ENCODE measurements at regions not wholly inside any gene's neighbourhood (a gene's known extent, or its start where the extent isn't known, plus 50 kb on each side); places are given as distances from the start of the nearest gene placed in this dataset.

DNA sequence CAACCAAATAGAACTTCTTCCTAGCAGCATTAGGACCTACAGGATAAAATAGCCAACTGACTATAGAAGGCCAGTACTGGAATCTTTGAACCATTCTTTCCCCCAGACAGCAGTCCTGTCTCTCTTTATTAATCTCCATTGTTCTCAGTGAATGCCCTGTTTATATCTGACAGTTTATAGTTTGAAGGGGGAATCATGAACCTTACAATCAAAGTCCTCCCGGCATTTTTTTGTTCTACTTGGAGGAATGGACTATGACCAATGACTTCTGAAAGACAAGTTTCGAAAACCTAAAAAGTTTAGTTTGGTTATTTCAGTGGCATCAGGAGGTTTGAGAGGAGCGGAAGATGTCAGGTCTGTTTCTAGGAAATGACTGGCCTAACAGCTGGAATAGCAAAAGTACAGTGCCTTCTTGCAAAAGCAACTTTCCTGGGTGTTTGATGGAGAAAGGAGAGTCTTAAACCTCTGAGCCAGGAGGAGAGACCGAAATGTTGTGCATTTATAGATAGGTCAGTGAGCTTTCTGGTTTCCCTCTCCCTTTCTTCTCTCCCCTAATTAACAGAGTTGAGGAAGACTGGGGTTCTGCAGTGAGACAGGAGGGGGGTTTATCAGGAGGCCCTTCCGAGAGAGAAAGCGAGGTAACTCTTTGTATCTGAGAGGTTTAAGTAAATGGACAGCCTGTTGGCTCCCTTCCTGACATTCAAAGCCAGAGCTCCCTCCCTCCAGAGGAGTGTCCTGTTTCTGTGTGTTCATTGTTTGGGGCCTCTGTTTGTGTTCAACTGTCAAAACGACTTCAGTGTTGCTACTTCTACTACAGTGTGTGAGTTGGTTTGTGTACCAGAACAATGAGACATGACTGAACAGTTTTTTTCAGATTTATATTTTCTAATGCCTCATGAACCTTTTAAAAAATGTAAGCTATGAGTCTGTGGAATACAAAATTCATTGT is 383.0 kb upstream of the RARB start:
- TF ChIP-seq, protein P1, sequence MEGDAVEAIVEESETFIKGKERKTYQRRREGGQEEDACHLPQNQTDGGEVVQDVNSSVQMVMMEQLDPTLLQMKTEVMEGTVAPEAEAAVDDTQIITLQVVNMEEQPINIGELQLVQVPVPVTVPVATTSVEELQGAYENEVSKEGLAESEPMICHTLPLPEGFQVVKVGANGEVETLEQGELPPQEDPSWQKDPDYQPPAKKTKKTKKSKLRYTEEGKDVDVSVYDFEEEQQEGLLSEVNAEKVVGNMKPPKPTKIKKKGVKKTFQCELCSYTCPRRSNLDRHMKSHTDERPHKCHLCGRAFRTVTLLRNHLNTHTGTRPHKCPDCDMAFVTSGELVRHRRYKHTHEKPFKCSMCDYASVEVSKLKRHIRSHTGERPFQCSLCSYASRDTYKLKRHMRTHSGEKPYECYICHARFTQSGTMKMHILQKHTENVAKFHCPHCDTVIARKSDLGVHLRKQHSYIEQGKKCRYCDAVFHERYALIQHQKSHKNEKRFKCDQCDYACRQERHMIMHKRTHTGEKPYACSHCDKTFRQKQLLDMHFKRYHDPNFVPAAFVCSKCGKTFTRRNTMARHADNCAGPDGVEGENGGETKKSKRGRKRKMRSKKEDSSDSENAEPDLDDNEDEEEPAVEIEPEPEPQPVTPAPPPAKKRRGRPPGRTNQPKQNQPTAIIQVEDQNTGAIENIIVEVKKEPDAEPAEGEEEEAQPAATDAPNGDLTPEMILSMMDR (tag by site-specific recombination; IDR thresholded peaks at IDR 0.05) = no peak
- TF ChIP-seq ZNF211 (tag by site-specific recombination; IDR thresholded peaks at IDR 0.05; ENCODE audit: low read depth) = no peak
- TF ChIP-seq, protein P2, sequence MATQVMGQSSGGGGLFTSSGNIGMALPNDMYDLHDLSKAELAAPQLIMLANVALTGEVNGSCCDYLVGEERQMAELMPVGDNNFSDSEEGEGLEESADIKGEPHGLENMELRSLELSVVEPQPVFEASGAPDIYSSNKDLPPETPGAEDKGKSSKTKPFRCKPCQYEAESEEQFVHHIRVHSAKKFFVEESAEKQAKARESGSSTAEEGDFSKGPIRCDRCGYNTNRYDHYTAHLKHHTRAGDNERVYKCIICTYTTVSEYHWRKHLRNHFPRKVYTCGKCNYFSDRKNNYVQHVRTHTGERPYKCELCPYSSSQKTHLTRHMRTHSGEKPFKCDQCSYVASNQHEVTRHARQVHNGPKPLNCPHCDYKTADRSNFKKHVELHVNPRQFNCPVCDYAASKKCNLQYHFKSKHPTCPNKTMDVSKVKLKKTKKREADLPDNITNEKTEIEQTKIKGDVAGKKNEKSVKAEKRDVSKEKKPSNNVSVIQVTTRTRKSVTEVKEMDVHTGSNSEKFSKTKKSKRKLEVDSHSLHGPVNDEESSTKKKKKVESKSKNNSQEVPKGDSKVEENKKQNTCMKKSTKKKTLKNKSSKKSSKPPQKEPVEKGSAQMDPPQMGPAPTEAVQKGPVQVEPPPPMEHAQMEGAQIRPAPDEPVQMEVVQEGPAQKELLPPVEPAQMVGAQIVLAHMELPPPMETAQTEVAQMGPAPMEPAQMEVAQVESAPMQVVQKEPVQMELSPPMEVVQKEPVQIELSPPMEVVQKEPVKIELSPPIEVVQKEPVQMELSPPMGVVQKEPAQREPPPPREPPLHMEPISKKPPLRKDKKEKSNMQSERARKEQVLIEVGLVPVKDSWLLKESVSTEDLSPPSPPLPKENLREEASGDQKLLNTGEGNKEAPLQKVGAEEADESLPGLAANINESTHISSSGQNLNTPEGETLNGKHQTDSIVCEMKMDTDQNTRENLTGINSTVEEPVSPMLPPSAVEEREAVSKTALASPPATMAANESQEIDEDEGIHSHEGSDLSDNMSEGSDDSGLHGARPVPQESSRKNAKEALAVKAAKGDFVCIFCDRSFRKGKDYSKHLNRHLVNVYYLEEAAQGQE (tag by site-specific recombination; IDR thresholded peaks at IDR 0.05) = no peak
- no peak for TF ChIP-seq ZNF510 (tag by site-specific recombination; IDR thresholded peaks at IDR 0.05; ENCODE audit: insufficient replicate concordance)
- TF ChIP-seq MYNN (tag by site-specific recombination; IDR thresholded peaks at IDR 0.05; ENCODE audit: borderline replicate concordance) = no peak
- no peak for TF ChIP-seq ZNF274 (IDR thresholded peaks at IDR 0.05; ENCODE audit: low read length)
- no peak for TF ChIP-seq ZNF274 (tag by site-specific recombination; IDR thresholded peaks at IDR 0.05; ENCODE audit: borderline replicate concordance)
- no peak for TF ChIP-seq ZNF366 (tag by site-specific recombination; conservative IDR thresholded peaks at IDR 0.05)
- TF ChIP-seq, protein P3, sequence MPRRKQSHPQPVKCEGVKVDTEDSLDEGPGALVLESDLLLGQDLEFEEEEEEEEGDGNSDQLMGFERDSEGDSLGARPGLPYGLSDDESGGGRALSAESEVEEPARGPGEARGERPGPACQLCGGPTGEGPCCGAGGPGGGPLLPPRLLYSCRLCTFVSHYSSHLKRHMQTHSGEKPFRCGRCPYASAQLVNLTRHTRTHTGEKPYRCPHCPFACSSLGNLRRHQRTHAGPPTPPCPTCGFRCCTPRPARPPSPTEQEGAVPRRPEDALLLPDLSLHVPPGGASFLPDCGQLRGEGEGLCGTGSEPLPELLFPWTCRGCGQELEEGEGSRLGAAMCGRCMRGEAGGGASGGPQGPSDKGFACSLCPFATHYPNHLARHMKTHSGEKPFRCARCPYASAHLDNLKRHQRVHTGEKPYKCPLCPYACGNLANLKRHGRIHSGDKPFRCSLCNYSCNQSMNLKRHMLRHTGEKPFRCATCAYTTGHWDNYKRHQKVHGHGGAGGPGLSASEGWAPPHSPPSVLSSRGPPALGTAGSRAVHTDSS (tag by site-specific recombination; IDR thresholded peaks at IDR 0.05) = no peak
- TF ChIP-seq, protein P4, sequence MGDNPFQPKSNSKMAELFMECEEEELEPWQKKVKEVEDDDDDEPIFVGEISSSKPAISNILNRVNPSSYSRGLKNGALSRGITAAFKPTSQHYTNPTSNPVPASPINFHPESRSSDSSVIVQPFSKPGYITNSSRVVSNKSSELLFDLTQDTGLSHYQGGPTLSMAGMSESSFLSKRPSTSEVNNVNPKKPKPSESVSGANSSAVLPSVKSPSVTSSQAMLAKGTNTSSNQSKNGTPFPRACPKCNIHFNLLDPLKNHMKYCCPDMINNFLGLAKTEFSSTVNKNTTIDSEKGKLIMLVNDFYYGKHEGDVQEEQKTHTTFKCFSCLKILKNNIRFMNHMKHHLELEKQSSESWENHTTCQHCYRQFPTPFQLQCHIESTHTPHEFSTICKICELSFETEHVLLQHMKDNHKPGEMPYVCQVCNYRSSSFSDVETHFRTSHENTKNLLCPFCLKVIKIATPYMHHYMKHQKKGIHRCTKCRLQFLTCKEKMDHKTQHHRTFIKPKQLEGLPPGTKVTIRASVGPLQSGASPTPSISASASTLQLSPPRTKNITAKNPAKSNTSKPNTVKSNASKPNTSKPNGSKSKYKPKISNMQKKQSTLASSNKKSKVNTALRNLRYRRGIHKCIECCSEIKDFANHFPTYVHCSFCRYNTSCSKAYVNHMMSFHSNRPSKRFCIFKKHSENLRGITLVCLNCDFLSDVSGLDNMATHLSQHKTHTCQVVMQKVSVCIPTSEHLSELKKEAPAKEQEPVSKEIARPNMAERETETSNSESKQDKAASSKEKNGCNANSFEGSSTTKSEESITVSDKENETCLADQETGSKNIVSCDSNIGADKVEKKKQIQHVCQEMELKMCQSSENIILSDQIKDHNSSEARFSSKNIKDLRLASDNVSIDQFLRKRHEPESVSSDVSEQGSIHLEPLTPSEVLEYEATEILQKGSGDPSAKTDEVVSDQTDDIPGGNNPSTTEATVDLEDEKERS (tag by site-specific recombination; IDR thresholded peaks at IDR 0.05) = no peak
- no peak for TF ChIP-seq ZNF335 (tag by site-specific recombination; conservative IDR thresholded peaks at IDR 0.05)

All from HEK293 (cell line).